Renal cortical epithelial cell (primary cell): ENCODE measurements at regions not wholly inside any gene's neighbourhood (a gene's known extent, or its start where the extent isn't known, plus 50 kb on each side); places are given as distances from the start of the nearest gene placed in this dataset.

Experiments
- DNase-seq: peaks from one replicate; pipeline ENCODE4 v3.0.0-alpha.2; 2011; ENCODE audit warnings: low read depth

DNA sequence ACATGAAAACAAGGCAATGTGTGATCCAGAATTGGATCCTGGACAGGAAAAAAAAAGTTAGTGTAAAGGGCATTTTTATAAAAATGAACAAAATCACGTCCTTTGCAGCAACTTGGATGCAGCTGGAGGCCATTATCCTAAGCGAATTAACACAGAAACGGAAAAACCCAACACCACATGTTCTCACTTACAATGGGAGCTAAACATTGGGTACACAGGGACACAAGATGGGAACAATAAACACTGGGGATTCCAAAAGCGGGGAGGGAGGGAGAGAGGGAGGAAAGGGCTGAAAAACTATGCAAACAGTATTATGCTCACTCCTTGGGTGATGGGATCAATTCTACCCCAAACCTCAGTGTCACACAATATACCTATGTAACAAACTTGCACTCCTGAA, 91.4 kb upstream of the BTBD3 start:
- DNase-seq: no peak

DNA sequence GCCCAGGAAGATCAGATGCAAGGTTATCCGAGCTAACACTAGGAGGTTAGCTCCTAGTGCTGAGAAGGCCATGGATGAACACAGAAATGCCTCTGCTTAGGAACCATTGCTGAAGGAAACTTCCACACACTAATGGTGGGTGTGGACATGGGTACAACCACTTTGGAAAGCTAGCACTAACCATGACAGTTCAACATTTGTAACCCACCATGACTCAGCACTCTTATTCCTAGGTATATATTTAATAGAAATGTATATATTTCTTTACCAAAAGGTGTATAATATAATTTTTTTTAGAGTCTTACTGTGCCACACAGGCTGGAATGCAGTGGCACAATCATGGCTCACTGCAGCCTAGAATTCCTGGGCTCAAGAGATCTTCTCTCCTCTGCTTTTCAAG, 85.3 kb upstream of the BTBD3 start:
- no peak for DNase-seq

DNA sequence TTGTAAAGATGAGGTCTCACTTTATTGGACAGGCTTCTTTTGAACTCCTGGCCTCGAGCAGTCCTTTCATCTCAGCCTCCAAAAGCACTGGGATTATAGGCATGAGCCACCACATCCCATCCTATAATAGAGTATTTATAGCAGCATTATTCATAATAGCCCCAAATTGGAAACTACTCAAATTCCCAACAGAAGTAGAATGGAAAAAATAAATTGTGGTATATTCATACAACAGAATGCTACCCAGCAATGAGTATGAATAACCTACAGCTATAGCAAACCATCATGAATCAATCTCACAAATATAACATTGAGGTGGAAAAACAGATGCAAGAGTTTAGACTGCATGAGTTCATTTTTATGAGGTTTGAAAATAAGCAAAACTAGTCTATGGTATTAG, 84.8 kb upstream of the BTBD3 start:
- DNase-seq: no peak

DNA sequence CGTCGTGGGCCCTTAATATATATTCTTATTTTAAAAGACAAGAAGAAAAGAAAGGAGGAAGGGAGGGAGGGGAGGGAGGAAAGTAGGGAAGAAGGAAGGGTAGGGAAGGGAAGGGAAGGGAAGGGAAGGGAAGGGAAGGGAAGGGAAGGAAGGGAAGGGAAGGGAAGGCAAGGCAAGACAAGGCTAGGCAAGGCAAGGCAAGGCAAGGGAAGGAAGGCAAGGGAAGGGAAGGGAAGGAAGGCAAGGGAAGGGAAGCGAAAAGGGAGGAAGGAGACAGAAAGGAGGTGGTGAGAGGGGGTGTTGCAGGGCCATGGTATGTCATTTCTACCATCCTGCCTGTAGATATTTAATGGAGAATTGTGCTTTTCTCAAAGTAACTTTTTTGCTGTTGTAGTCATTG, 83.9 kb upstream of the BTBD3 start:
- no peak for DNase-seq

DNA sequence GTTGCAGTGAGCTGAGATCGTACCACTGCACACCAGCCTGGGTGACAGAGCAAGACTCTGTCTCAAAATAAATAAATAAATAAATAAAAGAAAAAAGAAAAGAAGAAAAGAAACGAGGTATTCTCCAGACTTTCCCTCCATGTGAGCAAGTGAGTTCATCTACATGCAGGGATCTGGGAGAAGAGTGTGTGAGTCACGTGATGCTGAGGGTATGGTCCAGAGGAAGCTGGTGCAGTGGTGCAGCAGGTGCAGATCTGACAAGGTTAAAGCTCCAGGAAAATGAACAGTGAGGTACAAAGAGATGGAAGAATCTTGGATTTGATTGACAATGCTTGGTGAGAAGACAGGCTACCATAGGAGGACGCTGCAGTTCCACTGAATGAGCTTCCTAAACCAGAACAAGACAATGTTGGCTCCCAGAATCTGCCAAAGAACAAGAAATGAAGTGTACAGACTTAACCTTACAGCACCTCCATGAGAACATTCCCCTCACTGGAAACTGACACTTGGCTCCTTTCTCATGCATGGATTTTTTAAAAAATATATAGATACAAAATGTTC, 79.5 kb upstream of the BTBD3 start:
- no peak for DNase-seq

DNA sequence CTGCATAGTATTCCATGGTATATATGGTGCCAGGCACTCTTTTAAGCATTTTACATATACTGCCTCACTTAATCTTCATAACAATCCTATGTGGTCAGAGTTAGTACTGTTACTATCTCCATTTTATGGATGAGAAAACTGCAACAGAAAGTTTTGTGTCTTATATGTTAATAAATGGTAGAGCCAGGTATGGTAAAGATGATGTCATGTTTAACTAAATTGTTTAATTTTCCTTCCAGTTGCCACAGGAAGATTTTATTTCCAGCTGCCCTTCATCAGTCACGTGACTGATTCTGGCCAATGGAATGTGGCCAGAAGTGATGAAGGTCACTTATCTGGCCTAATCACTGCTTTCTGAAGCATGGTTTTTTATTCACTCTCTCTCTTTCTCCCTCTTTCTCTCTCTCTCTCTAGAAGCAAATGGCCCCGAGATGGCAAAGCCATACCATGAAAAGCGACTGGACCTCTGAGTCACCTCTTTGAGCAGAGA, 75.7 kb upstream of the BTBD3 start:
- no peak for DNase-seq

DNA sequence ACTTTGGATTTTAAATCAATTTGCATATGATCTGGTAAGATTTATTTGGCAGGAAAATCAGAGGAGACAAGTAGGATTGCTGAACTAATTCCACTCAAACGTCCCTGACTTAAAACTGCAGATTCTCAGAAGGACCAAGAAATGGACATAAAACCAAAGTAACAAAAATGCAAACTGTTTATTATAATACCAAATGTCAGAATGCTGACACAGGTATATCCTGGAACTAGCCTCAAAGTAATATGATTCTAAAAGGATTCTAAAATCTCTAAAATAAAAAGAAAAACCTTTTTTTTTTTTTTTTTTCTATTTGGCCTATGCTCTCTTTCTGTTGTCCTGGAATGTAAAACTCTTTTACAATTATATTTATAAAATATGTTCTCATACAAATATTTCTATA, 74.4 kb upstream of the BTBD3 start:
- no peak for DNase-seq

DNA sequence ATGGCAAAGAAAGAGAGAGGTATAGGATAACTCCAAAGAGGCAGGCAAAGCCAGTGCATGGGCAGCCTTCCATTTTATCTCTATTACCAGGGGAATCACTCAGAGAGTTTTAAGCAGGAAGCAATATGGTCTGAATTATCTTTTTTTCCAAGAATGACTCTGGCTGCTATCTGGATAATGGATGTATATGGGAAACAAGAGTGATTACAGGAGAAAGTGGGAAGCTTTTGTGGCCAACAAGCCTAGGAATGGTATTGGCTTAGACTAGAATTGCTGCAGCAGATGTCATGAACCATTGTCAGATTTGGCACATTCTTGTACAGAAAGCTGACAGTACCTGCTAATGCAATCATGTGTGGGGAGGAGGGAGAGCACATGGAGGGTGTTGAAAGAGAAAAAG, 73.0 kb upstream of the BTBD3 start:
- DNase-seq: no peak

DNA sequence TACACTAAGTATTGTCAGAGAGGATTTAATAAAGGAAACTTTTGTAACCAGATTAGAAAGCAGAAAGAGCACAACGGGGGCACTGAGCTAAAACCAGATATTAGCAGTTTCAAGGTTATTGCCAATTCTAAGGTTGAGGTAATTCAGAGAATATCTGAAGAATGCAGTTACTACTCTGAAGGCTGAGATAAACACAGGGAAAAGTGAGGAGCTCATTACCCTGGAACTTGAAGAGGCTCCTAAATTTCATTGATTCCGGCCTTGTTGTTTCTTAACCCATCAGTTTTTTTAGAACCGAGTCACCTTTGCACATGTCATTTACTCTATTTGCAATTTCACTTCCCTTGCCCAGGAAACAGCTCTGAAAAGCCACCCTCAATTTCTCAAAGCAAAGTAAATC, 72.4 kb upstream of the BTBD3 start:
- DNase-seq: peak; percentile 44

DNA sequence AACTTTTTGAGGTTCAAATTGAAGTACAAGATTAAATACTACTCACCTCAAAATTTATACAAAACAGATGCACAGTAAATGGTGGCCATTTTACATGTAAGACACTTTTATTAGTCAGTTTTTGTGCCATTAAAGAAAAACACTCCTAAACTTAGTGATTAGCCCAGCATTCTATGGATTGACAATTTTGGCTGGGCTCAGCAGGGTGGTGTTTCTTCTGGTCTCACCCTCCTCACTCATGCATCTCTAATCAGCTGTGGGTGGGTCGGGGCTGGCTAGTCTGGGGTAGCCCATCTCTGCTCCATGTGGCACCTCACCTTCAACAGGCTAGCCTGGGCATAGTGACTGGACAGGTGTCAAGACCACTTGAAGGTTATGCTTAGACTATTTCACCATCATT, 71.6 kb upstream of the BTBD3 start:
- DNase-seq: no peak

DNA sequence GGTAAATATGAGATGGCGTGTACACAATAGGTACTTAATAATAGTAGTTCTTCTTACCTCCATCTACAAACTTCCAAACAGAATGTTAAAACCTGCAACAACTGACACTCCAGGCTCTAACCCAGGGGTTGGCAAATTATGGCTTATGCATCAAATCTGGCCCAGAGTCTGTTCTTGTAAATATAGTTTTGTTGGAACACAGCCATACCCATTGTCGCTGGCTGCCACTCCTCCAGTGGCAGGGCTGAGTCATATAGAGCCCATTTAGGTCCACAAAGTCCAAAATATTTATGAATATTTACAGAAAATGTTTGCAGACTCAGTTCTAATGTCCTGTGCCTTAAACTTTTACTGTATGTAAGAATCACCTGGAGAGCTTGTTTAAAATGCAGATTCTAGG, 69.9 kb upstream of the BTBD3 start:
- DNase-seq: no peak

DNA sequence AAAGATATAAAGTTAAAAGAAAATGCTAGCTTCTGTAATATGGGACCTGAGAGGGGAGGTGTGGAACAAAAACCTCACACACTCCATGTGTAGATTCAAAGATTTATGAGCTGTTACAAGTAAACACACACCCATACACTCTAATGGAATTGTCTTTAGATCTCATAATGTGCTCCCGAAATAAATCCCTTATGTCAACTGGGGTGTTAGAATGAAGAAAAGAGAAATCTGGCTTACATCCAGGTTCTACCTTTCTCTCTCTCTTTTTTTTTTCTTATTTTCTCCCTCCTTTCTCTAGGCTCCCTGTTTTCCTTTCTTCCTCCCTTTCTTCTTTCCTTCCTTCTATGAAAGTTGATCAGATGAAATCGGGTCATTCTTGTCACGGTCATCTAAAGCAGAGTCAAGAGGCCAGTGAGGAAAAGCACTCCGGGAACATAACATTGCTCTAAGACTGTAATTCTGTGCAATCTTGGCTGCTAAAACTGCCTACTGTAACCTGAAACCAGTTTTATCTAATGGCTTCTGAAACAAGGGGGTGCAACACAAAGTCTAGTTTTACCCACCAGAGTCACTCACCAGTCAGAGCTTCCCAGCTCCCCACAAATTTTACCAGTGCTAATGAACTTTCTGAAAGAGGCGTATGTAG, 68.3 kb upstream of the BTBD3 start:
- peak; percentile 14 for DNase-seq

DNA sequence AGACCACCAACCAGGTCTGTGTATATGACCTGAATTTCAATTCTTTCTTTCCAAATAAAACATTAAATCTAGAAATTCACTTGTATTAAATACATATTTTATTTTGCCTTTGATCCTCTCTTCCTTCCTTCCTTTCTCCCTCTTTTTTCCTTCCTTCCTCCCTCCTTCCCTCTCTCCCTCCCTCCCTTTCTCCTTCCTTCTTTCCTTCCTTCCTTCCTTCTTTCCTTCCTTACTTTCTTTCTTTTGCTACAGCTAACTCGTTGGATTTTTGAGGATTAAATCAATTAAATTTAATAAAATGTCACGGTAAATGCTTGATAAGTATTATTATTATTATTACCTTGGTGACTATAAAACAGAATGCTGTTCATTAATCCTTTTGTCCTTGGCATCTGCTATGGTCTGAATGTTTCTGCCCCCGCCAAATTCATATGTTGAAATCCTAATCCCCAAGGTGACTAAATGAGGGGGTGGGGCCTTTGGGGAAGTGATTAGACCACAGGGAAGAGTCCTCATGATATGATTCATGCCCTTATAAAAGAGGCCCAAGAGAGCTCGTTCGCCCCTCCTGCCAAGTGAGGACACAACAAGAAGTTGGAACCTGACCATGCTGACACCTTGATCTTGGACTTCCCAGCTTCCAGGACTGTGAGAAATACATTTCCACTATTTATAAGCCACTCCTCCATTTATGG, 67.6 kb upstream of the BTBD3 start:
- peak; percentile 48 for DNase-seq

DNA sequence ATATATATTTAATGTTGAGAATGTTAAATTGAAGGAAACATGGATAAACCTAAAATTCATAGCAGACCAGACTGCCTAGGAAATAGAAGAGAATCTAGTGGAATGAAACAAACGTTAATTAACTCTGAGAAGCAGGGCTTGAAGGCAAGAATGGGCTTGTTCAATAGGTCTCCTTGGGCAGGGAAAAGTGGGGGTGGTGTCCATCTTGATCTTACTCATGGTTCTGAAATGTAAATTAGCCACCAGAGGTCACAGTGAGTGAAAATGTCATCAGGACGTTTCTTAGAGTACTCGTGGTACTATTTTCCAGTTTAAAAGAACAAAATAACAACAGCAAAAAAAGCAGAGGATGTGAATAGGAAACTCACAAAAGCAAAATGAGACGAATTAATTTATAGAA, 66.8 kb upstream of the BTBD3 start:
- peak; percentile 86 for DNase-seq

DNA sequence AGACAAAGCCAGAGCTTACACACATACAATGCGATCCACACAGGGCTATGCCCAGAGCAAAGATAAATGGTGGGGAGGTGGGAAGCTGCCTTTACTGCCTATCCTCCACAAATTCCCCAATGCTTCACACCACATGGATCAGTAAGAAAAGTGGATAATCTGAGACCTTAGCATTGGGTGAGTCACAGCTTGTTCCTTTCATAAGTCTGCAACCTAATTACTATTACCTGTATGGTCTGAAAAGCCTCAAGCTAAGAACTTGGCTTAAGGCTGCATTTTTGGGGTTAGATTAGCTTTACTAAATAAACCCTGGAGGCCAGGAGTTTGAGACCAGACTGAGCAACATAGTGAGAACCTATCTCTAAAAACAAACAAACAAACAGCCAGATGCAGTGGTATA, 66.0 kb upstream of the BTBD3 start:
- peak; percentile 80 for DNase-seq

DNA sequence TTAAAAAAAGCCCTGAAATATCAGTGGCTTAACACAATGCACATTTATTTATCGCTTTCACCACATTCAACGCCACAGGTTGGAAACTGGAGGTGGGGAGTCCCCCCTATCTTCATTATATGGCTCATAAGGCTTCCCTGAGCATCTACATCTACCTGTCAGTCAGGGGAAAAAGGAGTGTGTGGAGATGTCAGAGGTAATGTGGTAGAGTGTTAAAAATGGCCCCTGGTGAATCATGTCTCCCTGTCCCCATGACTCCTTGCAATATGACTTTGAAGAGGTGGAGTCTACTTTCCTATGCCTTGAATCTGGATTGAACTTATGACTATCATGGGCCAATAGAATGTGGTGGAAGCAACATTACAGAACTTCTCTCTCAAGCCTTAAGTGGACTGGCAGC, 65.5 kb upstream of the BTBD3 start:
- DNase-seq: no peak

DNA sequence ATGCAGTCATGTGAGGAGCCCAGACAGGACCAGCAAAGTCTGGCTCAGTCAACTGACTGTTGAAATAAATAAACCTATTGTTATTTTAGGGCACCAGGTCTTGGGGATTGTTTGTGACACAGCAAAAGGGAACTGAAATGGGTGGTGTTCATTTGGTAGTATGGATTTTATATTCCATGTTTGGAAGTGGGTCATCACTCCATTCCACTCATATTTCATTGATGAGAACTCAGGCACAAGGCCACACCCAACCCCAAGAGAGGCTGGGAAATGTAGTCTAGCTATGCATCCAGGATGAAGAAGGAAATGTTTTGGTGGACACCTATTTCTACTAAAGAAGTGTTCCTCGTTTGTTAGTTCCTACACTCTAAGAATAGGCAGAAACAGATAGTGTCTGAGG, 64.9 kb upstream of the BTBD3 start:
- no peak for DNase-seq

DNA sequence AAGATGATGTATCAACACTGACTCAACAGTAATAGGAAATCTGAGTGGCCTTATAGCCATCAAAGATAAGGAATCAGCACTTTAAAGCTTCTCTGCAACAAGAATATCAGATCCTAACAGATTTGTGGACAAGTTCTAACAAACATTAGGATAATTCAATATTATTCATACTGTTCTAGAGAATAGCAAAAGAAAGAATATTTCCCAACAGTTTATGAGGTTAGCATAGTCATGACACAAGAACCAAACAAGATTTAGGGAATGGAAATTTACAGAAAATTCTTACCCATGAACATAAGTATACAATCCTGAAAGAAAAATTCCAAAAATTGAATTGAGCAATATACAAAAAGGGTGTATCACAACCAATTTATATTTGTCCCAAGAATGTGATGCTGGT, 64.3 kb upstream of the BTBD3 start:
- no peak for DNase-seq

DNA sequence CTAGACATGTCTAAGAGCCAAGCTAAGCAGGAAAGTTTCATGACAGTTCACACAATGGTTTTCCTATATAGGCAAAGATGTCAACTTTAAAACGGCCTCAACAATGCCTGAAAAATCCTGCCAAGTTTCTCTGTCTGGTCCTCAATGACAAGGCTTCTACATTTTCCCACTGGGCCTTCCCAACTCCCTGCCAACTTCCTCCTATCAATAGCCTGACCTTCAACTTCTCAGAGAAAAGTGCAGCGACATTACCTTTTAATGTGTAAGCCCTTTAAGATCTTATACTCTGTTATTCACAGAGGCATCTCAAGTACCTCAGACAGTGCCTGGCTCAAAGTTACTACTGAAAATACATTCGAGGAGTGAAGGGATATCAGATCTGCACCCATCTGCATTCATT, 56.2 kb upstream of the BTBD3 start:
- no peak for DNase-seq

DNA sequence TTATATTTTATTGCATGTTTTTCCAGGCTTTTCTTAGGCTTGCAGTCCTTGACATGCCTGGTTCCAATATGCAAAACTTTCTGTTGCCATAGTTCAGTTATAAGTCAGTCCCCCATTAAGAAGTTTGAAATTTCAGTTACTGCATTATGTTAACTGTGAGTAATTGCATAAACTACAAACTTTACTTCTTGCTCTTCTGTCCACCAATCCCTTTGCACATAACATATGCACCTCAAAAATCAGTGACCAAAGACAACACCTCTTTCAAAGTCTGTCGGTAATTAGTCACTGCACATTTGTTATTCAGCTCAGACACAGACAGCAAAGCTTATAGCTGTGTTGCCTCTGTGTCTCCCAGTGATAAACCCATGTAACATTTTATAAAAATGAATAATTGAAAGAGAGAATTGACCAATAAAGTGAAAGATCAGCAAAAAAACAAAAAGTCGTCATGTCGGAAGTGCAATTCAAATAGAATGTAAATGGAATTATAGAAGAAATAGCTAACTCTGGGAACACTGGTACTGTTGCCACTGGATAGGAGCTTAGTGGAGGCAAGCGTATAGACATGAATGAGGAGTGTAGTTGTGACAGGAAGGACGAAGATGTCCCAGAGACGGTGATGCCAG, 50.3 kb upstream of the BTBD3 start:
- no peak for DNase-seq
